H9 (cell line): ENCODE measurements at regions not wholly inside any gene's neighbourhood (a gene's known extent, or its start where the extent isn't known, plus 50 kb on each side); places are given as distances from the start of the nearest gene placed in this dataset.

Experiments
- DNase-seq: peaks from one replicate; pipeline ENCODE4 v3.0.0-alpha.2; 2017
- H2AFZ ChIP-seq: one replicate; pipeline ENCODE4 v1.6.1; 2013; ENCODE audit warnings: mild to moderate bottlenecking, low read length, control low read depth, moderate library complexity
- H2AK5ac ChIP-seq: 2 replicates; pipeline ENCODE4 v1.6.1; 2013; ENCODE audit warnings: low read length, control low read depth, mixed read lengths; ENCODE audit not compliant: insufficient read length
- H2BK120ac ChIP-seq: one replicate; pipeline ENCODE4 v1.6.1; 2013; ENCODE audit warnings: low read depth, mild to moderate bottlenecking, low read length, control low read depth, inconsistent platforms; ENCODE audit not compliant: poor library complexity, severe bottlenecking
- H2BK12ac ChIP-seq: 2 replicates; pipeline ENCODE4 v1.6.1; 2013; ENCODE audit warnings: low read length, control low read depth, mixed read lengths, low read depth; ENCODE audit not compliant: insufficient read length
- H2BK15ac ChIP-seq: 2 replicates; pipeline ENCODE4 v1.6.1; 2013; ENCODE audit warnings: low read depth, low read length, control low read depth
- H2BK20ac ChIP-seq: one replicate; pipeline ENCODE4 v1.6.1; 2013; ENCODE audit warnings: low read depth, mild to moderate bottlenecking, low read length, control low read depth, inconsistent platforms; ENCODE audit not compliant: poor library complexity, severe bottlenecking
- H2BK5ac ChIP-seq: 2 replicates; pipeline ENCODE4 v1.6.1; 2013; ENCODE audit warnings: low read length, control low read depth, mixed read lengths; ENCODE audit not compliant: insufficient read length
- H3K14ac ChIP-seq: 2 replicates; pipeline ENCODE4 v1.6.1; 2013; ENCODE audit warnings: low read length, control low read depth; ENCODE audit not compliant: insufficient read depth
- H3K18ac ChIP-seq: 2 replicates; pipeline ENCODE4 v1.6.1; 2013; ENCODE audit warnings: low read depth, mild to moderate bottlenecking, mixed read lengths, low read length, control low read depth; ENCODE audit not compliant: insufficient read length
- H3K23ac ChIP-seq: 2 replicates; pipeline ENCODE4 v1.6.1; 2013; ENCODE audit warnings: low read length, control low read depth, mixed read lengths, low read depth; ENCODE audit not compliant: insufficient read length
- H3K23me2 ChIP-seq: 2 replicates; pipeline ENCODE4 v1.6.1; 2013; ENCODE audit warnings: low read depth, mild to moderate bottlenecking, mixed read lengths, low read length, control low read depth; ENCODE audit not compliant: insufficient read length, poor library complexity, severe bottlenecking
- H3K27ac ChIP-seq: 2 replicates; pipeline ENCODE4 v1.5.1; 2013; ENCODE audit warnings: low read length, control low read depth, mixed read lengths, low read depth; ENCODE audit not compliant: insufficient read length
- H3K27me3 ChIP-seq: 2 replicates; pipeline ENCODE4 v1.6.1; 2013; ENCODE audit warnings: low read length, control low read depth, inconsistent platforms; ENCODE audit not compliant: insufficient read depth
- H3K4ac ChIP-seq: 2 replicates; pipeline ENCODE4 v1.6.1; 2013; ENCODE audit warnings: low read depth, mild to moderate bottlenecking, control low read depth, inconsistent platforms, low read length, moderate library complexity
- H3K4me1 ChIP-seq: 2 replicates; pipeline ENCODE4 v1.6.1; 2013; ENCODE audit warnings: low read length, control low read depth, inconsistent platforms; ENCODE audit not compliant: insufficient read depth
- H3K4me2 ChIP-seq: 2 replicates; pipeline ENCODE4 v1.6.1; 2013; ENCODE audit warnings: low read length, control low read depth, mixed read lengths; ENCODE audit not compliant: insufficient read length, insufficient read depth
- H3K56ac ChIP-seq: 2 replicates; pipeline ENCODE4 v1.6.1; 2013; ENCODE audit warnings: low read depth, mild to moderate bottlenecking, mixed read lengths, low read length, control low read depth; ENCODE audit not compliant: insufficient read length
- H3K79me1 ChIP-seq: 2 replicates; pipeline ENCODE4 v1.6.1; 2013; ENCODE audit warnings: low read depth, mild to moderate bottlenecking, moderate library complexity, low read length, control low read depth, inconsistent platforms; ENCODE audit not compliant: insufficient read depth, poor library complexity, severe bottlenecking
- H3K79me2 ChIP-seq: 2 replicates; pipeline ENCODE4 v1.6.1; 2013; ENCODE audit warnings: low read length, control low read depth, inconsistent platforms; ENCODE audit not compliant: insufficient read depth
- H3K9ac ChIP-seq: 2 replicates; pipeline ENCODE4 v1.6.1; 2013; ENCODE audit warnings: low read length, control low read depth, mixed read lengths; ENCODE audit not compliant: insufficient read length; ENCODE audit errors: extremely low read depth
- H3K9me3 ChIP-seq: one replicate; pipeline ENCODE4 v1.6.1; 2013; ENCODE audit warnings: low read depth, low read length, inconsistent platforms; ENCODE audit not compliant: control insufficient read depth
- H3T11ph ChIP-seq: one replicate; pipeline ENCODE4 v1.6.1; 2013; ENCODE audit warnings: mild to moderate bottlenecking, low read length, control low read depth, inconsistent platforms
- H4K20me1 ChIP-seq: one replicate; pipeline ENCODE4 v1.6.1; 2013; ENCODE audit not compliant: control insufficient read depth, insufficient read length, insufficient read depth
- H4K5ac ChIP-seq: 2 replicates; pipeline ENCODE4 v1.6.1; 2013; ENCODE audit warnings: low read depth, mild to moderate bottlenecking, mixed read lengths, low read length, control low read depth; ENCODE audit not compliant: insufficient read length
- H4K8ac ChIP-seq: replicated peaks from 2 replicates; pipeline ENCODE4 v1.6.1; 2013; ENCODE audit warnings: low read length, control low read depth, mixed read lengths, low read depth; ENCODE audit not compliant: insufficient read length
- H4K91ac ChIP-seq: 2 replicates; pipeline ENCODE4 v1.6.1; 2013; ENCODE audit warnings: low read depth, mild to moderate bottlenecking, moderate library complexity, mixed read lengths, low read length, control low read depth; ENCODE audit not compliant: insufficient read length
- H3K27ac Mint-ChIP-seq, 3 experiments: 2 replicates in 2 of 3; 3 replicates in 1 of 3; pipeline ENCODE4 v1.8.0; 2020 to 2021; ENCODE audit warnings: mixed read lengths in 3 of 3, mild to moderate bottlenecking in 1 of 3, moderate library complexity in 1 of 3
- H3K27me3 Mint-ChIP-seq: 2 replicates; pipeline ENCODE4 v1.8.0; 2021; ENCODE audit warnings: low read depth, mild to moderate bottlenecking, moderate library complexity, mixed read lengths
- H3K36me3 Mint-ChIP-seq, 3 experiments: 2 replicates in 2 of 3; 3 replicates in 1 of 3; pipeline ENCODE4 v1.8.0; 2020 to 2021; ENCODE audit warnings: low read depth in 3 of 3, mixed read lengths in 3 of 3; ENCODE audit not compliant: insufficient read depth in 1 of 3
- H3K4me1 Mint-ChIP-seq, 2 experiments: 2 replicates each; pipeline ENCODE4 v1.8.0; 2020; ENCODE audit warnings: mixed read lengths in 2 of 2
- H3K4me3 Mint-ChIP-seq, 2 experiments: 2 replicates in 1 of 2; 3 replicates in 1 of 2; pipeline ENCODE4 v1.8.0; 2020 to 2021; ENCODE audit warnings: mild to moderate bottlenecking in 2 of 2, mixed read lengths in 2 of 2, moderate library complexity in 1 of 2
- H3K9me3 Mint-ChIP-seq, 2 experiments: 2 replicates in 1 of 2; 3 replicates in 1 of 2; pipeline ENCODE4 v1.8.0; 2020; ENCODE audit warnings: mild to moderate bottlenecking in 2 of 2, mixed read lengths in 2 of 2, moderate library complexity in 1 of 2
- CTCF ChIP-seq: fragments of 200-600 bp; sonication (generic); conservative IDR thresholded peaks from 3 replicates; pipeline ENCODE4 v1.8.0; 2021; ENCODE audit warnings: antibody characterized with exemption, mild to moderate bottlenecking
- WGBS: extraction: QIAGEN DNeasy Blood & Tissue Kit; methylation state at CpG from one replicate; pipeline ENCODE4 v1.1.7; 2013; ENCODE audit warnings: missing lambda C conversion rate, low lambda C conversion rate, mixed read lengths; ENCODE audit not compliant: insufficient read length; ENCODE audit errors: extremely low coverage; 5-methylcytosine and 5-hydroxymethylcytosine counted together

- H3K23ac ChIP-seq, result no peak overlapping the region
- H3K4me1 Mint-ChIP-seq, result peaks cover 18 to 28% of the 10 kb centered on the region in 2 experiments
- H4K91ac ChIP-seq, result no peak overlapping the region
- no peak overlapping the region for H3K4me3 Mint-ChIP-seq
- H3K4me2 ChIP-seq, result peak overlapping the region; percentile 10
- no CpG with 5 or more reads among the region's 4 CpGs for WGBS
- H2BK5ac ChIP-seq, result no peak overlapping the region
- H4K5ac ChIP-seq, result no peak overlapping the region
- H3K79me1 ChIP-seq, result no peaks in the 10 kb centered on the region
- no peaks in the 10 kb centered on the region for H3K9me3 ChIP-seq
- no peaks in the 10 kb centered on the region for H3K27me3 Mint-ChIP-seq
- H3K14ac ChIP-seq, result no peak overlapping the region
- no peak overlapping the region for H2AFZ ChIP-seq
- no peak overlapping the region for H3K56ac ChIP-seq
- no peak overlapping the region for H3K4ac ChIP-seq
- no peaks in the 10 kb centered on the region for H3K27me3 ChIP-seq
- H2AK5ac ChIP-seq, result no peak overlapping the region
- H3K18ac ChIP-seq, result no peak overlapping the region
- H4K20me1 ChIP-seq, result no peaks in the 10 kb centered on the region
- no peak overlapping the region for H2BK20ac ChIP-seq
- H3T11ph ChIP-seq, result no peak overlapping the region
- H2BK15ac ChIP-seq, result no peak overlapping the region
- no peak overlapping the region for H3K9ac ChIP-seq
- DNase-seq, result peak; percentile 46
- no peaks in the 10 kb centered on the region for H3K23me2 ChIP-seq
- H3K9me3 Mint-ChIP-seq, result peaks cover 5 to 6% of the 10 kb centered on the region in 2 experiments; a peak in 3 of 5 replicates
- no peak overlapping the region for H2BK12ac ChIP-seq
- TF ChIP-seq CTCF, result no peak
- H4K8ac ChIP-seq, result no peak overlapping the region
- H3K27ac Mint-ChIP-seq, result peak overlapping the region in 2 of 3 experiments; percentile 41 to 57; a peak in 2 of 7 replicates
- H3K79me2 ChIP-seq, result no peaks in the 10 kb centered on the region
- no peak overlapping the region for H3K27ac ChIP-seq
- no peaks in the 10 kb centered on the region for H3K4me1 ChIP-seq
- H3K36me3 Mint-ChIP-seq, result peaks cover 0 to 5% (median 0%) of the 10 kb centered on the region in 3 experiments; a peak in 2 of 7 replicates
- H2BK120ac ChIP-seq, result no peak overlapping the region
Observed at GRCh38 chr16:8370374-8371270, 219.7 kb downstream of the TMEM114 start.
